HS-27A (cell line): ENCODE measurements at regions not wholly inside any gene's neighbourhood (a gene's known extent, or its start where the extent isn't known, plus 50 kb on each side); places are given as distances from the start of the nearest gene placed in this dataset.

ENCODE experiments used
- DNase-seq: peaks from one replicate; pipeline ENCODE4 v3.0.0-alpha.2; 2012; ENCODE audit warnings: low read depth, missing footprints

- no peak for DNase-seq
Measured at GRCh38 chr2:147711031-147711430, 133.8 kb upstream of the ACVR2A start.

DNA sequence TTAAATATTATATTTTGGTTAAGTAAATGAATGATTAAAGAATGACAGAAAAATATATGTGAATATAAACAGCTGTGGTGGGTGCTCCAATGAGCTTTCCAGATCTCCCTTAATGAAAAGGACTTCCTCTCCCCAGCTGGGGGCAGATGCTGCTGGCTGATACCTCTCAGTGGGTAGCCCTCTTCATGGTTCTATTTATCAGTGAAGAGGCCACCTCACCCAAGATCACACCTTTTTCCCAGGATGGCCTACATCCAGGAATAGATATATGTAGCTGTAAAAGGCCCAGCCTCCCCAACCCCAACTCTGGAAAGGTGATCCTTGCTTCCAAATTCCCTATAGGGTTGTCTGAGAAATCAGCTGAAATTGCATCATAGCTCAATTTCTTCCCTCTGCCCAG is 135.2 kb upstream of the ACVR2A start:
- DNase-seq = no peak

DNA sequence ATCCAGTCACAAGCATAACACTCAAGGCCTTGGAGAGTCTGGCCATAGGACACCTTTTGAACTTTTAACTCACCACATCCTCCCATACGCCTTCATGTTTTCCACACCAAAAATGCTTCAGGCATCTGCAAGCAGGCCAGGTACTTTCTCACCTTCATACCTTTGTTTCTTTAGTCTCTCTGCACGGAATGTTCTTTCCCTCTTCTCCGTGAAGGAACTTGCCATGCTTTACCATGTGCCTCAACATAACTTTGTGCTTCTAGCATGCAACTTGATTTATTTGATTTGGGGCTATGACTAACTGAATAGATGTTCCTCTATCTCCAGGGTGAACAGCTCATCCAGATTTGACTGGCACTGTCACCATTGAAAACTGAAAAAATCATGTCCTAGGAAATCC is 141.7 kb upstream of the ACVR2A start:
- DNase-seq = no peak

DNA sequence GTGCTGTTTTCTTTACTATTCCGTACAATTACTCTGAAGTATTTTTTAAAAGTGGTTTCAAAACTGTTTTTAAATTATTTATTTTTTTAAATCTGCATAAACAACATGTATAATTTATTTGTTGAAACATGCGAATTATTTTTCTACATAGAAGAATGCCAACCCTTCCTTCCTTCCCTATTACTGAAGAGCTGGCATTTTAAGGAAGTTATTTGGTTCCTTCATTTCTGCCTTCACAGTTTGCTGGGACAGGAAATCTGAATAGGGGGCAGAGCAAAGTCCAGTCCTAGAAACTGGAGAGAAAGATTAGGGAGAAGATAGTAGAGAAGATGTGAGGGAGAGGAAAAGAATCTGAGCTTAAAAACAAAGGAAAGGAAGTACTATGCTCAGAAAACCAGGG is 146.7 kb upstream of the ACVR2A start:
- DNase-seq = no peak

DNA sequence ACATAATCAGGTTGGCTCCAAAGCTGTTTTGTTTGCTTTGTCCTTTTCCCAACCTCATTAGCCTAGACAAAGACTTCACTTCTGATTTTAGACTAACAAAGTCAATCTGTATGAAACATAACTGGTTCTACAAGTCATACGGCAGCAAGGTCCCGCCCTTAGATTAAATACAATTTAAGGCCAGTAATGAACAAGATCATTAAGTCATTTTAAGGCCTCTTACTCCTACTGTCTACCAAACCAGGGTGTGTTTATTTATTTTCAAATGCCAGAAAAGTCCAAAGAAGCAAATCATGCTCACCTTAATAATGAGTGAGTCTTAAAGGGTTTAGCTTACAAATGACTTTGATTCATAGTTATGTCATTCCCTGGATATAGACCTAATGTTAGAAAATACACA is 148.4 kb upstream of the ACVR2A start:
- DNase-seq = no peak

DNA sequence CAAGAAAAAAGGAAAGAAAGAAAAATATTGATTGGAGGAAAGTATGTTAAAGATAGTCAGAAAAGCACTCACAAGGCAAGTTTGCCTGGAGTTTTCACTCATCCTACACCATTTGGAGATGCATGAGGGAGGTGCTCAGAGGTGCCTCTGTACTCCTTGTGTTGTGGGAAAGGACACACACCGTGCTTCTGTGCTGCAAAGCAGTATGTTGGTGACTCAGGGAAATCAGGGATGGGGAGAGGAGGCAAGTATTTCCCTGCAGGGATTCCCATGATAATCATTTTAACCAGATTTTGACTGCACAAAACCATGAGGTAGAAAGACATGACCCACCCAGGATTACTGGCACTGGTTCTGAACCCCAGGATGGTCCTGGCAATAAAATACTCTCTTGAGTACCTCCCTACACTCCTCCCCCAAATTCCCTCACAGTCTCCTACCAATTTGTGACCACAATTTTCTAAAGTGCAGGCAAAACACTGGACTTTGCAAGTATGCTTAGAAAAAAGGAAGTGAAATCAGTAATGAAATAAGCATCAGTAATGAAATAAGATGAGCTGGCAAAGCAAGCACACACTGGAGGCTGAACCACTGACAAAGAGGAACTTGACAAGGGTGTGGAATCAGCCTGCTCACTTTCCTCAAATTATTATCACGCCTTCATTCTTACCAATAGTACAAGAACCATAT is 155.5 kb upstream of the ACVR2A start:
- no peak for DNase-seq

GRCh38 chr2:147688242-147688641 is 156.6 kb upstream of the ACVR2A start:
- no peak for DNase-seq

GRCh38 chr2:147686365-147686764 is 158.5 kb upstream of the ACVR2A start:
- no peak for DNase-seq

DNA sequence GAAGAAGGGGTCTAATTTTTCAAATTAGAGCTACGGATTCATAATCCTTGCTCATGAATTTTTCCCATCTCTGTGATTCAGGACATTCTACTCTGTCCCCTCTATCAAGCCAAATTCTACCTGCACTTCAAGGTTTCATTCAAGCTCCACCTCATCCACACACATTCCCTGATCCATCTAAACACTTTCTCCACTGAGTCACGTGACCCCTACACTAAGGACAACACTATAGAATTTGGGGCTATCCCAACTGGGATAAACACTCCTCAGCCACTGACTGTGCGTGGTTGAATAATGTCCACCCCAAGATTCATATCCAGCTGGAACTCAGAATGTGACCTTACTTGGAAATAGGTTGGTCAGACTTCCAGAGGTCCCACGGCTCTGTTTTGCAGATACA is 159.9 kb upstream of the ACVR2A start:
- no peak for DNase-seq

DNA sequence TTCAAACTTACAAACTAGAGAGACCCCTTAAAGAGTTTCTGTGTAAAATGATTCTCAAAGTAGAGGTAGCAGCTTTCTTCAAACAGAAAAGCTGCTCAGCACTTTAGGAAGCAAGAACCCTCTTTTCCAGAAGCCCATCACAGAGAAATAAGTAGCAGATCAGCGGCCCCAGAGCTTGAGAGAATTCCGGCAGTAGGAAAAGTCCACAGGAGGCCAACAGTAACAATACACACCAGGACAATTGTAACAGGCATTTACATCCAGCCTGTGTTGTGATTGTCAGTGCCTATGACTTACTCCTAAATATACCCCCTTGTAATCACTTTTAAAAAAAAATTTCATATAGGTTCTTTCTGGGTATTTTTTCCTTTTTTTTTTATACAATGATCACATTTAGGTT is 161.4 kb upstream of the ACVR2A start:
- DNase-seq = no peak

DNA sequence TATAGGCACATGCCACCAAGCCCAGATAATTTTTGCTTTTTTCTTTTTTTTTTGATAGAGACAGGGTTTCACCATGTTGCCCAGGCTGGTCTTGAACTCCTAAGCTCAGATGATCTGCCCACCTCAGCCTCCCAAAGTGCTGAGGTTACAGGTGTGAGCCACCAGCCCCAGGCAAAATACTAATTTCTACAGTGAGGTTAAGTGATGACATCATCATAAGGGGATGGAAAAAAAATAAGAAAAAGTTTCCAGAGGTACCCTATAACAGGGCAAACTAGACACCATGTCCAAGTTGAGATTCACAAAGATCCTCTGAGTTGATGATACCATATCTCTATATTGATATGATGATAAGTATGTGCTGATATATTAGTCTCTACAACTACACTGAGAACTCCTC is 163.7 kb upstream of the ACVR2A start:
- no peak for DNase-seq

DNA sequence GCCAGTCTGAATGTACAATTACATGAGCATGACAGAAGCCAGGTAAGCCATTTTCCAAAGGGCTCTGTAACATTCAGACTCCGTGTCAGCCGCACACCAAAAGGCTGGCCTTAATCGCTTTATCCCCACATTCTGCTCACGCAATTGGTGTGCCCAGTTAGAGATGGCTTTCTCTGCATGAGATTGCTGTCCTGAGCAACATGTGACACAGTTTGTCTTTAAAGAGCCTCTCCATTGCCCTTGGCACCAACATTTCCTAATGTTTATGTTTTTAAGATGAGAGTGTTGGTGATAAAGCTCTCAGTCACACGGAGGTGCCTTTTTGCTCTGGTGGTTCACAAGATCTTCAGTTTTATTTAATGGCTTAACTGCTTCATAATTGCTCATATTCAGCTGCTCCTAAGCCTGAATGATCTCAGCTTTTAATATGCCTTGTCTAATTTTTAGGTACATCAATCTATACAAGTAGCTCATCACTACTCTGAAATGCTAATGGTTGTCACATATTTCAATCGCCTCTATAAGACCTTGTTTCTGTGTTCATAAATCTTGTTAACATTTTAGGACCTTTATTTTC is 164.8 kb upstream of the ACVR2A start:
- DNase-seq = no peak

DNA sequence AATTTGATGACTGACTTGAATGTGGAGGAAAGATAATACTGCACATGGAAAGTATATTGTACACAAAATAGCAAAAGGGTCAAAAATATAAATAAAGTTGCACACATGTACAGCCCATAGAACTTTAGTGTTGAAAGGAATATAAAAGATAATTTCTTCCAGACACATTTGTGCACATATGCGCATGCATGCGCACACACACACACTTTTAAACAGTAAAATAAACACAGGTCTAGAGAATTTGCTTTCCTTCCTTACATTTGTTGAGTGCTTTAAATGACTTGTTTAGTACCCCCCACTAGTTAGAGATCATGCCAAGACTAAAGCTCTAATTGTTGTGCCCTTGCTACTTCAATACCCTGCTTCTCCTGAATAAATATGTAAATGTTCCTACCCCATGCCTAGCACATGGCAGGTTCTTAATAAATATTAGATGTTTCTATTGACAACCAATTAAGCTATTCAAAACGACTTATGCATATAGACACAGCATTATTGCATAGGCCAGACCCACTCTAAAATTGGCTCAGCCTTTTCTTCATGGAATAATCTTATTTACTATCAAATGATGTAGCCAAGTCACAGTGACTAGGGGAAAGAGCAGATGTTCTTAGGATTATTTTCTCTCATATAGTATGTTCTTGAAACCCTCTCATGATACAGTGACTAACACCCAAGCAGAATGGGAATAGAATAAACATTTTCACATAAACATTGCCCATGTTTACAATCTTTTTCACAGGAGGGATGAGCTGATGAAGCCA is 165.5 kb upstream of the ACVR2A start:
- DNase-seq = no peak

DNA sequence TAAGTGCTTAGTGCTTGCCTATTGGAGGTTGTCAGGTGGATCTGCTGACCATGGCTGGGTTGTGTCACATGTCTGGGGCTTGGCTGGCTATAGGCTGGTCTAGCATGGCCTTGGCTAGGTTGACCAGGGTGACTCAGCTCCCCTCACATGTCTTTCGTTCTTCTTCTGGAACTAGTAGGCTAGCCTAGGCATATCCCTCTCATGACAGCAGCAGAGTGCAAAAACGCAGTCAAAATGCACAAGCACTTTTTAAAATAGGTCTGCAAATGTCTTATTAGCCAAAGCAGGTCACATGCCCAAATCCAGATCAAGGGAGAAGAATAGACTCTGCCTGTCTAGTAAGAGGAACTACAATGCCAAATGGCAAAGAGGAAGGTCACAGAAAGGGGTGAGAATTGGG is 179.7 kb upstream of the ACVR2A start:
- no peak for DNase-seq

DNA sequence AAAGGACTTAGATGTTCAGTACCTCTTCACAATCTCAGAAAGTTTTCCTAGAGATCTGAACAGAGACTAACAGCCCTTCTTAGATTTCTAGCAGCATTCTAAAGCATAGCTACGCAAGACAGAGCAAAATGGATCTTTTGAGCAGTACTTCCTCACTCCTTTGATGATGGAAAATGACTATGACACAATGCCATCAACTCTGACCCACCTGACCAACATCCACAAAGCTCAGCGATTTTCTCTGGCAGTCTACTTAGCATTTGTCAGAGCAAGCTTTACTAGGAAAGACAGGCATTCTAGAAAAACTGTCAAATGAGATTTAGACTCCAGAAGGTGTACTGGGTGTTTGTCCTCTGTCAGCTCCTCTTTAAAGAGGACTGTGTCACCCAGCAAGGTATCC is 180.9 kb upstream of the ACVR2A start:
- DNase-seq = no peak

- no peak for DNase-seq
Measured at GRCh38 chr2:147663153-147663961, 181.5 kb upstream of the ACVR2A start.

GRCh38 chr2:147662221-147662620 is 182.6 kb upstream of the ACVR2A start:
- DNase-seq = no peak

DNA sequence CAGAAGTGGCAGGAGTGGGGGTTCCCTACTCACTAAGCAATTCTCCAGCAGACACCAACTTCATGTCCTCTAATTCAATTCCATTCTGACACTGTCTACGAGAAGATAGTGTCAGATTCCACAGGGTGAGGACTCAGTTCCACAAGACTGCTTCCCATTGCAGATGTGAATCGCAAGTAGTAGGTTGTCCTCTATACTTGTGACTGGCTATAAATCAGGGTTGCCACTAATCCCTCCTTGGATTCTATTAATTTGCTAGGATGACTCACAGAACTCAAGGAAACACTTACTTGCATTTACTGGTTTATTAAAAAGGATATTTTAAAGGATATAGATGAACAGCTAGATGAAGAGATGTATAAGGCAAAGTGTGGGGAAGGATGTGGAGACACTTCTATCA is 184.1 kb upstream of the ACVR2A start:
- DNase-seq = no peak

DNA sequence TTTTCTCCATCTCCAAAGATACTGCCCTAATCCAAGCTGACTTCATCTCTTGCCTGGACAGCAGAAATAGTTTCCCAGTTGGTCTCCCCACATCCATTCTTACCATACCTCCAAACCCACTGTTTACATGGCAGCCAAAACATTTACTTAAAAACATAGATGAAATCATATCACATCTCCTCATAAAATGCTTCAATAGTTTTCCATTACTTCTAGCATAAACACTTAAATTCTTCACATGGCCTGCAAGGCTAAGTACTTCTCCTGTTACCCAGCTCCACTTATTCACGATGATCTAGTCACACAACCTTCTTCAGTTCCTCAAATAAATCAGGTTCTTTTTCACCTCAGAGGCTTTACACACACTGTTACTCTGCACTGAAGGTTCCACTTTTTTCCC is 185.8 kb upstream of the ACVR2A start:
- DNase-seq = no peak

GRCh38 chr2:147657086-147658000 is 187.5 kb upstream of the ACVR2A start:
- no peak for DNase-seq

- no peak for DNase-seq
Measured at GRCh38 chr2:147649998-147650397, 194.8 kb upstream of the ACVR2A start.

DNA sequence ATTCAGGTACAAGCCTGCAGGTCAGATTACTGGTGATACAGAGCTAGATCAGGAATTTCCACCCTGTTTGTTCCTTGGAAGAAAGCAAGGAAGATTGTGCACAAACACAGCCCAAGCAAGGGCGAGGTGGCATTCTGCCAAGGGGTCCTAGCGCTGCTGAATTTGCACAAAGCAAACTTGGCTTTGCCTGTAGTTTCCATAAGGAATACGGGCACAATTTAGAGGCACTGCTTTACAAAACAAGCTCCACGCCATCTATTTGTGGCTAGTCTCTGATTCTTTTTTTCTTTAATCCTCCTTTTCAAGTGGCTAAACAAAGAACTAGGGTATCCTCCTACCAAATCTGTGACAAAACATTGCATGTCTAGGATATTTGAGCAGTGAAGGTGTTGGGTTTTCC is 195.5 kb upstream of the ACVR2A start:
- no peak for DNase-seq
